ENCODE measurements at regions not wholly inside any gene's neighbourhood (a gene's known extent, or its start where the extent isn't known, plus 50 kb on each side); places are given as distances from the start of the nearest gene placed in this dataset.

- DNase-seq (ENCODE audit: low spot score): no peak
Observed at GRCh38 chr1:4586611-4587160, 67.7 kb upstream of the AJAP1 start.

GRCh38 chr1:4587721-4588120 lies 66.7 kb upstream of the AJAP1 start:
- no peak for DNase-seq (ENCODE audit: low spot score)

- DNase-seq (ENCODE audit: low spot score): no peak
Observed at GRCh38 chr1:4590756-4591155, 63.7 kb upstream of the AJAP1 start.

- DNase-seq (ENCODE audit: low spot score): no peak
Observed at GRCh38 chr1:4591926-4592325, 62.5 kb upstream of the AJAP1 start.

- no peak for DNase-seq (ENCODE audit: low spot score)
Observed at GRCh38 chr1:4593106-4593505, 61.3 kb upstream of the AJAP1 start.

GRCh38 chr1:4594286-4594991 lies 60.0 kb upstream of the AJAP1 start:
- DNase-seq (ENCODE audit: low spot score): no peak

- no peak for DNase-seq (ENCODE audit: low spot score)
Observed at GRCh38 chr1:4595341-4596225, 58.8 kb upstream of the AJAP1 start.

- no peak for DNase-seq (ENCODE audit: low spot score)
Observed at GRCh38 chr1:4596486-4596885, 57.9 kb upstream of the AJAP1 start.

- DNase-seq (ENCODE audit: low spot score): no peak
Observed at GRCh38 chr1:4597020-4597419, 57.4 kb upstream of the AJAP1 start.

- DNase-seq (ENCODE audit: low spot score): no peak
Observed at GRCh38 chr1:4598561-4598960, 55.8 kb upstream of the AJAP1 start.

GRCh38 chr1:4599521-4599920 lies 54.9 kb upstream of the AJAP1 start:
- no peak for DNase-seq (ENCODE audit: low spot score)

- no peak for DNase-seq (ENCODE audit: low spot score)
Observed at GRCh38 chr1:4599951-4600481, 54.4 kb upstream of the AJAP1 start.

GRCh38 chr1:4600615-4601460 lies 53.6 kb upstream of the AJAP1 start:
- no peak for DNase-seq (ENCODE audit: low spot score)

GRCh38 chr1:4601941-4602340 lies 52.5 kb upstream of the AJAP1 start:
- DNase-seq (ENCODE audit: low spot score): no peak

GRCh38 chr1:4602462-4603294 lies 51.7 kb upstream of the AJAP1 start:
- DNase-seq (ENCODE audit: low spot score): no peak

- no peak for DNase-seq (ENCODE audit: low spot score)
Observed at GRCh38 chr1:4603295-4604110, 50.9 kb upstream of the AJAP1 start.

Data from HuH-7.5 (cell line).